ENCODE measurements at regions not wholly inside any gene's neighbourhood (a gene's known extent, or its start where the extent isn't known, plus 50 kb on each side); places are given as distances from the start of the nearest gene placed in this dataset.

DNA sequence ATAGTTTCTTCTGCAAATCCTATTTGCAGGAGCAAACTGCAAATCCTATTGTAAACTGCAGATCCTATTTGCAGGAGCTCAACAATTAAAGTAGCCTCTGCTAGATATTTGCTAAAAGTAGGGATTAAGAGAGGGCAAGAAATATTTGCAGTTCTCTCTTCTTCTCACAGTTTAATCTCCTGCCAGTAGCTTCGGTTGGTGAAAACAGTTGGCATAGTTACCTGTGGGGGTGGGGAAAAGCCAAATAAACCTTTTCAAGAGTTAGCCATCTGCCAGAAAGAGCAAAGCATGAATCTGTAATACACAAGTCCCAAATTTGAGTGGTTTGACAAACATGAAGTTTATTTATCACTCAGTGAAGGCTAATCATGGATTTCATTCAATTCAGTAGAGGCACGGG, 942.5 kb downstream of the JRKL start:
- DNase-seq = no peak

DNA sequence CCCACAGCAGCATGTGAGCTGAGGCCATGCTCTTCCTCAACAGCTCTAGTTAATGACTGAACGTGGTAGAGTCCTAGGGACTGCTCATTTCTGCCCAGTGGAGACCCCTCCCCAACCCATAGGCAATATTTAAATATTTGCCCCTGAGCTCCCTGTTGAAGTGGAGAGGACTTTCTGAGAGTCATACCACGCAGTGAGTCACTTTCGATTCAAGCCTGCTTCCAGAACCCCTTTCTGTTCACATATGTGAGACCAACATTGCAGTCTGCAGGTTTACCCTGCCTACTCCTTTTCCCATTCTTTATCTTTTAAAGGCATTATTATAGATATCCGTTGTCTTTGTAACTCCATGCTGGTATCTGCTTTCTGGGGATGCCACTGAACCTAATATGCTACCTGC, 946.3 kb downstream of the JRKL start:
- DNase-seq = no peak

DNA sequence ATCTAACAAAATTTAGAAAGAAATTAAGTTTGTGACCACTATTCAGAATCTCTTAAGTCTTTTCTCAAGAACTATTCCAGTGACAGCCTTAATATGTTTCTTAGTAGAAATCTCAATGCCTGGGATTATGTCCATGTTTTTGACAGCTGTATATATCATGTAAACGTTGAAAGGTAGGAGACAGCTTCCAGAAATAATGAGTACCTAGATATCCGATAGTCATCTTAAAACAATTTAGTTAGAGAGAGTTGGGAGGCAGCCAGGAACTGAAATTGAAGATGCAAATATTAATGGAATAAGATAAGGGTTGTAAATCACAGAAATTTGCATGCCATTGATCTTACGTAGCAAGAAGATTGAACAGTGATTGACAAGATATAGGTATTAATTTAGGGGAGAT, 955.2 kb downstream of the JRKL start:
- no peak for DNase-seq

DNA sequence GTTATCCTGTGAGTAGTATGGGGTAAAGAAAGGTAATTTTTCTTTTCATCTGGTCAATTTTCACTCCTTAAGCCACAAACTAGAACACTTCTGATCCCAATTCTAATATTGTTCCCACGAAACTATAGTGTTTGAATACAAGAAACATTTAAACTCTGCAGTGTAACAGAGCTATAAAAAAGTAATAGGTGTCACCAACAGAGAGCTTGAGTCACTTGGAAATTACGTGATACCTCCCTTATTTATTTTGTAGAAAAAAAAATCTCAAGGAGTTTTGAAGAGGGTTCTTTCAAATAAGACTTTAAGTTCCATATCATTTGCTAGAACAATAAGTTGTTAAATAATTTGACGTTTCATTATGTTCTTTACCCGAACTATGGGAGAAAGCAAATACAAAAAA, 959.4 kb downstream of the JRKL start:
- no peak for DNase-seq

DNA sequence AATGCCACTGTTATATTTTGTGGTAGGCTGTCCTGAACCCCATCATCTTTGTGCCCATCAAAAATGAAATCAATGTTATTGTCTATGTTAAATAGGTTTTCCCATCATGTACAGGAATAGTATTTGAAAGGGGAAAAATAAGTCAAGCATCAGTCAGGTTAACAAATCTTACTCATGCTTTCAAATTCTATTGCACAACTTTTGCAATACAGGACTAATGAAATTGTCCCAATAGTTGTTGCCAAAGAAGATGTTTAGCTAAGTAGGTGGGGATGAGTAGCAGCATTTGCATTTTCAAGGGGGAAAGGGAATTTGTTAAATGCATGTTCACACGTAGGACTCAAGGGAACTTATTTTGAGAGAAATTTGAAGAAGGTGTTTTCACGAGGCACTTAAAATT, 962.1 kb downstream of the JRKL start:
- DNase-seq = no peak

DNA sequence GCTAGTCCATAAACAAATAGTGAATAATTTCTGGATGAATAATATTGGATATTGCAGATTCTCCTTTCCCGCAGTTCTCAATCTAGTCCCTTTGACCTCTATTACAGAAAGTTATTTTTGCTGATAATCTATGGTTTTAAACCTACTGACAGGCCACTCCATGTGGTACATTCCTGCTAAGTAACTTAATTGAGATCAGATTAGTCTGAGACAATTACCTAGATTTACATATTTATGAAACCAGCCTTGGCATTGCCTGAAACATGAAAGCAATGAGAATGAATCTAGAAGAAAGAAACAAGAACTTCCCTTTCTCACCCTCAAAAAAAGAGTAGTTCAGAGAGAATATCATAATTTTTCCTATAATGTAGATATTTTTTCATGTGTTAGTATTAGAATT, 964.2 kb downstream of the JRKL start:
- no peak for DNase-seq

DNA sequence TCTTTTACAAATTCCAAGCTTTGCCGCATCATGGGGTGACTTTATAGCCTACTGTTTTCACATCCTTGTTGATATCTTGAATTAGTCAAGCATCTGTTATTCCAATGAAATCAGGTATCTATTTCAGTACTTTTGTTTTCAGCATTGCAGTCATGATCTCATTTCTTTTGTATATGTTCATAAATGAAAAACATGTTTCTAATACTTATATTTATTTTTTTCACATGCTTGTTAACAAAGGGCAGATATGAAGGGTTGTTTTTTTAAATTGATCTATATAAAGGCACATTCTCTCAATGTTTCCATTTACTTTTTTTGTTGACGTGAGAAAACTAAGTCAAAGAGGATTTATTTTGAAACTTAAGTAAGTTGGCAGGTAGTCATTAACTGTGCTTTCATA, 964.8 kb downstream of the JRKL start:
- DNase-seq = no peak

DNA sequence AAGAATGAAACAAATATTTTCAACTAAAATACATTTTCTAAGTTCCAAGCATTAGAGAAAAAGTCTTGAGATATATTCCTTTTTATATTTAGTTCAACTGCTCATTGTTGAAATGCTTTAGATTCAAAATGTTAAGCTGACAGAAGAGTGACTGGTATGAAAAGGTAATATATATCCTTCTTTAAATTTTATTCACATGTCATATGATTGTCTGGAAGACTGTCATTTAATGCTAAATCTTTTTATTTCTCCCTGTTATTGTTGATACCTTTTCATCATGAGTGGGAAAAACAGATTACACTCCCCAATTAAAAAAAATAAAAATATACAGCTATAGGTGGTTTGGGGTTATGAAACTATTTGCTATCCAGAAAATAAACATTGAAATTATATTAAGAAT, 965.4 kb downstream of the JRKL start:
- DNase-seq = no peak

DNA sequence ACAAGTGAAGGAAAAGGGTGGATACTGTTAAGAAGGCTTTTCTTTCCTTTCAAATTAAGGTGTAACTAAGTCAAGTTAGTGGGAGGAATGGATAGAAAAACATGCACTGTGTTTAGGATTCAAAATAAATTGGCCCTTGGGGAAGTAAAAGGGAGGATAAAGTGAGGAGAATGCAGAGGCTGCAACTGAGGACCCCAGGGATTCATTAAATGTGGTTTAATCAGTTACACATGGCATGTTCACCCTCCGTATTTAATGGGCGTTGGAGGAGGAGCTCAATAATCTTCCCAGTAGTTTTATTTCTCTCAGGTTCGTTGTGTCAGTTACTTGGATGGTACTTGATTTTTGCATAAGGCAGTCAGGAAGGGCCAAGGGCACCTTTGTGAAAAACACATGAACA, 966.3 kb downstream of the JRKL start:
- no peak for DNase-seq

DNA sequence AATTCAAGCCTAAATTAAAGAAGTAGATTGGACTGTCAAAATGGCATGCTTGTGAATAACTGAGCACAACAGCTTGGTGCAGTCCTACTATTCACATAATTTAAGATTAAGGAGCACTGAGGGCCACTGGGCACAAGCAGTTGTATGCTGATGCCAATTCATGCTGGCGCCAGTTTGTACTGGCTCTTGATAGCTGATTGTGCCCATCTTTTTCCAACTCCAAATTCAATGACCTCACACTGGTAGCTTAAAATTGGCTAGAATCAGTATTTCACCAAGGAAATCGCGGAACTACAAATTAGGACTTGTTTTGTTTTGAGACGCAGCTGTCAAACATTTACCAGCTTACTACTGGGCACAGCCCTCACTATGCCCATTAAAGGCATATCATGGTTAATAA, 969.2 kb downstream of the JRKL start:
- no peak for DNase-seq

DNA sequence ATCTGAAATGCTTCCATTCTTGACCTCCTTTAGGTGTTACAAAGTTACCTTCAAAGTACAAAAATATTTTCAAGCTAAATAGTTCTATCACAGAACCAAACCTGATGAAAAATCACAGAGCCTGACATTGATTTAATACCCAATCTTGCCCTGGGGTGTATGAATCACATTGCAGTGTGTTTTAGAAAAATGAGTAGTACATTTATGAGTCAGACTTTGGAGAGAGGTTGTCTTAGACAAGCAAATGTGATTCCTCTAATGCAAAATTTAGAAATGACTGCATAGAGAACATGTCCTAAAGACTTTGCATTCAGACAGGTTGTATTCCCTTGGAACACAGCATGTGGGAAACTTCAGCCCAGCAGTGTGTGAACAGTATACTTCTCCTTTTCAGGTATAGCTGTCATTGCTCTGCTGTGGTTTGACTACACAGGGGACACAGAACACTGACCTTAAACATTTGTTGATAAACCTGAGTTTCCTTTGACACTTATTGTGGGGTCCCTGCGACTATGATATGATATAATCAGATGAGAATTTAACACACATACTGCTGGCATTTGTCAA, 972.1 kb downstream of the JRKL start:
- no peak for DNase-seq

DNA sequence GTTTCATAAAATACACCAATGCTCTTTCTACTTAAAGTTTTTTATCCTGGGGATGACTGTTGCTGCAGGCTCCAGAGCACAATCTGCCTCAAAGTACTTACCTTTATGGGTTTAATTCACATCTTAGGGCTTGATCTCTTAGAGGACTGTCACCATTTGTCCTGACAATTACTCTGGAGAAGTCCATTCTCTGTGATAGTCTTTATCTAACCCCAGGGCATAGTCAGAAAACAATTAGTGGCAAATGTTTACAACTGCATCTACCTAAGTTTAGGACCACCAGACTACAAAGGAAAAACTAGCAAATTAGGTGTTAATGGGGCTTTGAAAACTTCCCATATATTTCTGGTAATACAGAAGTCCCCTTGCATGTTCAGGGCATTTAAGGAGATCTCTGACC, 973.5 kb downstream of the JRKL start:
- no peak for DNase-seq

DNA sequence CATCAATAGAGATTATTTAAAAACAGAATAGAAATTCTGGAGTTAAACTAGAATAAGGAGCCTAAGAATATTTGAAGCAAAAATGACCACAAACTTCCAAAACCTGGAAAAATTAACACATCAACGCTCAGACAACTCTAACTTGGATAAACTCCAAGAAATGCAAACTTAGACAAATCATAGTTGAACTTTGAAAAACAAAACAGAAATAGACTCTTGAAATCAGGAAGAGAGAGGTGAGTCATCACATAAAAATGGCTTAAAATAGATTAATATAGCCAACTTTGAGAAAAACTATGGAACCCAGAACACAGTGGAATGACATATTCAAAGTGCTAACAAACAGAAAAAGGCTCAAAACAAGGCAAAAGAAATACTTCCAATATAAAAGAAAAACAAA, 974.2 kb downstream of the JRKL start:
- DNase-seq = no peak

DNA sequence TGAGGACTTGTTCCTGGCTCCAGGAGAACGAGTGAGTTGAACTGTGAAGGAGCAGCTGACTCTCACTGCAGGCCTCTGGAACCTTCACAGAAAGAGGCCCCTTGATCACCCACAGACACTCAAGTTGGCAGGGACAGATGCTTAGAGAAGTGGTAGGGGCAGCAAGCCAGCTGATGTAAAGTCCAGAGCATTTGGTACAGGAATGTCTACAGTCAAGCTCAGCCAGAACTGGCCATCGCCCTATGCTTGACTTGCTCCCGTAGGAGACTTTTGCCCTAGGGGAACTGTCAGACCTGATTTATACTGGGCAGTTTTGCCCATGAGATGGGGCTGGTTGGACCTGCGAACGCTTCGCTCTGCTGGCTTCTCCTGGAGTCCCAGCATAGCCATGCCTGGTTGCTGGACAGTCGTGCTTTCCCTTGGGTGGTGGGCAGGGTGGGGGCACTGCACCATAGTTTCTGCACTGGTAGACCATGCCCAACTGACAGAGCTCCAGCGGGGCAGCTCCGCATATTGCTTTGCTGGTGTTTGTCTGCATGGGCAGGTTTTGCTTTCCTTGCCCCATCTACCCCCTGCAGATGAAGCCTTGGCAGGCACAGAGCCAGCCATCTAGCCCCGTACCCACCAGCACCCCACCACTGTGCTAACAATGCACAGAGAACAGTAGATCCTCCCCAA, 977.7 kb downstream of the JRKL start:
- no peak for DNase-seq

DNA sequence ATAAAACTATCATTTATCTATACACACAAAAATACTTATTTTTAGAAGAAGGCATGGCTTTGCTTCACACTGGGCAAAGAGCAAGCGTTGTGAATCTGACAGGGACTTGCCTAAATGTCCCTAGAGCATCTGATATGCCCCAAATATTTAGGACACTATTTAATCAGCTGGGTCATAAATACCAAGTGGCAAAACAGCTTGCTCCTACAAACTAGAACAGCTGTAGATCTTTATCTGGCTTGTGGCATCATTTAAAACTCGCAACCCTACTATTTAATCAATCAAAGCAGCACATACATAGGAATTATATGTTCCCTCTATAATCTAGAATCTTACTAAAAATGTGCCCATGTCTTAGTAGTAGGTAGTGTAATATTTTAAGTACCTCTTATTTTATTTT, 999.5 kb downstream of the JRKL start:
- no peak for DNase-seq

DNA sequence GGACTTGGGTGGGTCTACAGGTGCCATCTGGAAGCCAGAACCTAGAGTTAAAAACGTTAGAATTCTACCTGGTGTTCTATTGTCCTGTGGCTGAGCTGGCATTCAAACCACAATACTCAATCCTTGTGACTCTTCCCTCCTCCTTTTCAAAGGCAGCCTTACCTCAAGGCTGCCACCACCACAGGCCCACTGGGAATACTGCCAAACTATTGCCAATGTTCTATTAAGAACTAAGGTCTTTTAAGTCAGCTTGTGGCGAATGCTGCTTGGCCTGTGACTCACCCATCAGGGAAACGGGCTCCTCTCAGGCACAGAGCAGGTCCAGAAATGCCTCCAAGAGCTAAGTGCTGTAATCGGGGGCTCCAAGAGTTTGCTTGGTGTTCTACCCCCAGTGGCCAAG, 1008.4 kb downstream of the JRKL start:
- no peak for DNase-seq

DNA sequence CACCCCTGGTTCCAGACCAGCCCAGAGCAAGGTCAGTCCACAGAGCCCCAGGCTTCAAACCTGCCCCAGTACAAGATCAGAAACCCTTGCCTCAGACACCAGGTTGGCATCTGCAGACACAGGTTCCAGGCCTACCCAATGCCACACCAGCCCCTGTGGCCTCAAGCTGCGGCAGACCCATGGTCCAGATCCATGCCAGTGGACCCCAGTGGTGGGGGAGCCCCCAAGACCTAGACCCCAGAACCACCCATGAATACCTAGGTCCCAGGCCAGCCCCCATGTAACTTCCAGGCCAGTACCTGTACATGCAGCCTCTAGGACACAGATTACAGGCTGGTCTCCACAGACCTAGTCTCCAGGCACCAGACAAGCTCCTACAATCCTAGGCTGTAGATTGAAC, 1019.3 kb downstream of the JRKL start:
- no peak for DNase-seq

DNA sequence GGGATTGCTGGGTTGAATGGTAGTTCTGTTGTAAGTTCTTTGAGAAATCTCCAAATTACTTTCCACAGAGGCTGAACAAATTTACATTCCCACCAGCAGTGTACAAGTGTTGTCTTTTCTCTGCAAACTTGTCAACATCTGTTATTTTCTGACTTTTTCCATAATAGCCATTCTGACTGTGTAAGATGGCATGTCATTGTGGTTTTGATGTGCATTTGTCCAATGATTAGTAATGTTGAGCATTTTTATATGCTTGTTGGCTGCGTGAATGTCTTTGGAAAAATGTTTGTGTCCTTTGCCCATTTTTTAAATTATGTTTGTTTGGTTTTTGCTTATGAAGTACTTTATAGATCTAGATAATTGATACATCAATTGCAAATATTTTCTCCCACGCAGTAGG, 1025.0 kb downstream of the JRKL start:
- no peak for DNase-seq

DNA sequence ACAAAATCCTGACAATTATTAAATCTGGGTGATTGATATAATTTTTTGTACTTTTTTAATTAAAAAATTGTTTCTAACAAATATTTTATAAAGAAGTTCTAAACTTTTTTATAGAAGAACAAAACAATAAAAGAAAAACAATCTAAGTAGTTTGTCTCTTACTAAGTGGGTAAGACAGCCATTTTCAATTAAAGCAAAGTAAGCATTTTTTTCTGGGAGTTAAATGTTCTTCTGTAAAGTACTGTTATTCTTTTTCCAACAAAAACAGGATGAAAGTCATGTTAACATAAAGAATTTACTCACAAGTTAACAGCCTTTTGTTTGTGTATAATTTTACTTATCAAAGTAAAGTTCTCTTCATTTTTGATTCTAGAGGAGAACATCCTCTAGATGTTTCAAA, 1029.9 kb downstream of the JRKL start:
- no peak for DNase-seq

DNA sequence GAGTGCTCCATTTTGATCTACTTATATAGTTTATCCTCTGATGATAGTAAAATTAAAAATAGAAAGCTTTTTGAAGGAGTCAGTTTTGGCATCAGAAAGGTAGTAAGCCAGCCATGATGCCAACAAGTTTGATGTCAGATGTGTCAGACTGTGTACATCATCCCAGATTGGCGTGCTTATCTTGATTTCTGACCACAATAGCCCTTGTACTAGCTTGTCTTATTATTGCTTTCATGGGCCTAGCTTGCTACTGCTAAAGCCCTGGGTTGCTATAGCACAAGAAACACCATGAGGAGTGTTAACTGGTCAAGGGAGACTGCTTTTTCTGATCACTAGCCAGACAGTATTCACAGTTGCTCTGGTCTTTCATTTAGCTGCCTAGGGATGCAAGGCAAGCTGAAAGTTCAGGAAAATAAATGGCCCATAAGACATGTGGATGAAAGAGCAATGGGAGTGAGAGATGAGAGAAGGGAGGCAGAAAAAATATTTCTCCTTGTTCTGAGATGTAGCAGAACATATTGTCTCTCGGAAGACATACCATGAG, 1038.5 kb downstream of the JRKL start:
- DNase-seq = no peak

DNA sequence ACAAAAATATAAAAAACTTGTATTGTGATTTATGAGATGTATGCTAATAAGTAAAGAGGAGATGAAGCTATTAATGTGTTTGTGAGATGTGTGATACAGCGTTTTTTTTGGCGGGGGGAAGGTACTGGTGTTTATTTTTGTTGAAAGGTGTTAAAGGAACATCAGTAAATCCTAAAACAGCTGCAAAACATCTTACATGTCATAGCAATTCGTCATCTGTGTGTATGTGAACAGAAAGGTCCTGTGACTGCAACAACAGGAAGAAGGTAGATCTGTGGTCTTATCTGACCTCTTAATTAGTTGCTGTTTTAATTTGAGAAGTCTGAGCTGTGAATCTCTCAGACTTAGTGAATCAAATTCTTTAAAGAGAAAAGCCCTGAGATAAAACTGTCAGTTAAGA, 1041.1 kb downstream of the JRKL start:
- DNase-seq = no peak

DNA sequence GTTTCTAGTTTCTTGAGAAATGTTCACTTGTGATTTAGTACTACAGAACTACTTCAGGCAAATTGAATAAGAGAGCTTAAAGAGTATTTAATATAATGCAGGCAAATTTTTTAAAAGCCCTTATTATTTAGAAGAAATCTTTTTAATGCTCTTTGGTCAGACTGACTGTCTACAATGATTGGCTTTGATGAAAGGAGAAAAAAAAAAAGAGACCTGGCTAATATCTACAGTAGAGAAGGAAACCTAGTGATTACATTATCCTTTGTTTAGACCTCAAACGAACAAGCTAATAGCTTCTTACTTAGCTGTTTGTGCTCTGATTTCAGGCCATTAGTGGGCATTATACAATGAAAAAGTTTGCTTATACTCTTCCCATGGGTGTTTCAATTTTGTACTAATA, 1043.1 kb downstream of the JRKL start:
- DNase-seq = no peak

DNA sequence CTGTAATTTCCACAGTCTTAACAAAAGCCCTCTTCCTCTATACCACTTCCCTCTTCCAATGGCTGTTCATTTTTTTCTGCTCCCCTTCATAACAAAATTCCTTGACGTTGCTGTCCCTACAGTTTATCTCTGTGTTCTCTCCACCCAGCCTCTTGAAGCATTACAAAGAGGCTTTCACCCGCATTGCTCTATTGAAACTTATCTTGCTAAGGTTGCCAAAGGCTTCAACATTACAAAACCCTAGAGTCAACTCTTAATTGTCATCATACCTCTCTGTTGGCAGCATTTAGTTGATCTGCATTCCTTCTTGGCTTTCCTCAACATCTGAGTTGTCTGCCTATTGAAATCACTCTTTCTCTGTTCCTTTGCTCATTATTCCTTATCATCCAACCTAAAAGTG, 1055.7 kb downstream of the JRKL start:
- no peak for DNase-seq

DNA sequence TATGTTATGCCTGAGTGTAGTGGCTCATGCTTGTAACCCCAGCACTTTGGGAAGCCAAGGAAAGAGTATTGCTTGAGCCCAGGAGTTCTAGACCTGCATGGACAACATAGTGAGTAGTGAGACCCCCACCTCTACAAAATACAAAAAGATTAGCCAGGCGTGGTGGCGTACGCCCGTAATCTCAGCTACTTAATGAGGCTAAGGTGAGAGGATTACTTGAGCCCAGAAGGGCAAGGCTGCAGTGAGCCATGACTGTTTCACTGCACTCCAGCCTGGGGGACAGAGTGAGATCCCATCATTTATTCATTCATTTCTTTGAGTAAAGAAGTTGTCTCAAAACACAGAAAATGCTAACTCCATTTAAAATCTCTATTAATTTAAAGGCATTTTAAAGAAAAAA, 1061.6 kb downstream of the JRKL start:
- no peak for DNase-seq

DNA sequence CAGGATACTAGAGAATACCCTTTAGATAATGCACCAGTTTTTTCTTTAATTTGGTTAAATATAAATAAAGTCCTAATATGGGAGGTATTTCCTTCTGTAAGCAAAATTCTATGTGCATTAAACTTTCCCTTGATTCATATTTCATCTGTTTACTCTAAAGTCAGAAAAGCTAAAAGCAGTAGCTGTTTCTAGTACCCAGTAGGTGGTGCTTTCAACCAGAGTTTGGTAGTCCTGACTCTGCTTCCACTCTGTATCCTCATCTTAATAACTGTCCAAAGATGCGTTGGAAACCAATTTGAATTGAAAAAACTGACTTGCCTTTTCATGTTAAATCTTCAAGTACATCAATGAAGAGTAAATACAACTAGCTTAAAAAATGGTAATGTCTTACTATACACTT, 1065.2 kb downstream of the JRKL start:
- no peak for DNase-seq
